HG03196 (cell line): ENCODE measurements at regions not wholly inside any gene's neighbourhood (a gene's known extent, or its start where the extent isn't known, plus 50 kb on each side); places are given as distances from the start of the nearest gene placed in this dataset.

Source experiments
- ATAC-seq: cut with Tn5 transposase; IDR thresholded peaks from one replicate; pipeline ENCODE4 v1.9.1; 2021; ENCODE audit not compliant: unreplicated experiment

GRCh38 chr9:7354704-7355103 is 444.9 kb downstream of the DMAC1 start:
- ATAC-seq, result no peak

- ATAC-seq, result no peak
Observed at GRCh38 chr9:7348692-7349091, 450.9 kb downstream of the DMAC1 start.

- ATAC-seq, result no peak
Observed at GRCh38 chr9:7347556-7347955, 452.0 kb downstream of the DMAC1 start.

- no peak for ATAC-seq
Observed at GRCh38 chr9:7346144-7346543, 453.4 kb downstream of the DMAC1 start.

GRCh38 chr9:7342736-7343135 is 456.8 kb downstream of the DMAC1 start:
- no peak for ATAC-seq

- no peak for ATAC-seq
Observed at GRCh38 chr9:7342229-7342628, 457.3 kb downstream of the DMAC1 start.

- ATAC-seq, result no peak
Observed at GRCh38 chr9:7341571-7341970, 458.0 kb downstream of the DMAC1 start.

- no peak for ATAC-seq
Observed at GRCh38 chr9:7340451-7340850, 459.1 kb downstream of the DMAC1 start.

GRCh38 chr9:7338586-7339281 is 460.8 kb downstream of the DMAC1 start:
- no peak for ATAC-seq

GRCh38 chr9:7336356-7337065 is 463.1 kb downstream of the DMAC1 start:
- no peak for ATAC-seq

- ATAC-seq, result no peak
Observed at GRCh38 chr9:7333719-7334118, 465.9 kb downstream of the DMAC1 start.

- no peak for ATAC-seq
Observed at GRCh38 chr9:7332780-7333179, 466.8 kb downstream of the DMAC1 start.

- ATAC-seq, result no peak
Observed at GRCh38 chr9:7328453-7328852, 471.1 kb downstream of the DMAC1 start.

GRCh38 chr9:7325995-7326394 is 473.6 kb downstream of the DMAC1 start:
- ATAC-seq, result no peak

- ATAC-seq, result no peak
Observed at GRCh38 chr9:7324152-7324598, 475.4 kb downstream of the DMAC1 start.

GRCh38 chr9:7320841-7321240 is 478.7 kb downstream of the DMAC1 start:
- ATAC-seq, result no peak

- no peak for ATAC-seq
Observed at GRCh38 chr9:7320139-7320538, 479.4 kb downstream of the DMAC1 start.

GRCh38 chr9:7318920-7319319 is 480.7 kb downstream of the DMAC1 start:
- no peak for ATAC-seq

- ATAC-seq, result no peak
Observed at GRCh38 chr9:7316967-7317366, 482.6 kb downstream of the DMAC1 start.

GRCh38 chr9:7316166-7316795 is 483.3 kb downstream of the DMAC1 start:
- ATAC-seq, result no peak

GRCh38 chr9:7315746-7316145 is 483.8 kb downstream of the DMAC1 start:
- no peak for ATAC-seq

GRCh38 chr9:7315116-7315515 is 484.5 kb downstream of the DMAC1 start:
- ATAC-seq, result no peak
